ENCODE measurements at regions not wholly inside any gene's neighbourhood (a gene's known extent, or its start where the extent isn't known, plus 50 kb on each side); places are given as distances from the start of the nearest gene placed in this dataset.

DNA sequence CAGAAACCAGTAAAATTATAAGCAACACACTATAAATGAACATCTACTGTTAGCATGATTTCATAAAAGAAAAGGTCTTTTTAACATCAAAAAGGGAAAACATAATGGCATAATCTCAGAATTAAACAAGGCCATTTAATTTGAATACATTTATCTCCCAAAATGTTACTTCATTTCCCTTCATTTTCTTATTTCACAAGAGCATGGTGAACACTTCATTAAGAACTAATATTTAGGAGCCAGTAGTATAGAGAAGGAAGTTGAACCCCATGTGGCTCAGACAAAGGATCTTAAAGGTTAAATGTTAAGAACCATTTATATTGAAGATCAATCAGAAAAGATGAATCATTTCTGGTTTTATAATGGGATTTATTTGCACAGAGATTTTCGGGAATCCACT lies 981.7 kb downstream of the TTLL7 start:
- TF ChIP-seq, protein P1, sequence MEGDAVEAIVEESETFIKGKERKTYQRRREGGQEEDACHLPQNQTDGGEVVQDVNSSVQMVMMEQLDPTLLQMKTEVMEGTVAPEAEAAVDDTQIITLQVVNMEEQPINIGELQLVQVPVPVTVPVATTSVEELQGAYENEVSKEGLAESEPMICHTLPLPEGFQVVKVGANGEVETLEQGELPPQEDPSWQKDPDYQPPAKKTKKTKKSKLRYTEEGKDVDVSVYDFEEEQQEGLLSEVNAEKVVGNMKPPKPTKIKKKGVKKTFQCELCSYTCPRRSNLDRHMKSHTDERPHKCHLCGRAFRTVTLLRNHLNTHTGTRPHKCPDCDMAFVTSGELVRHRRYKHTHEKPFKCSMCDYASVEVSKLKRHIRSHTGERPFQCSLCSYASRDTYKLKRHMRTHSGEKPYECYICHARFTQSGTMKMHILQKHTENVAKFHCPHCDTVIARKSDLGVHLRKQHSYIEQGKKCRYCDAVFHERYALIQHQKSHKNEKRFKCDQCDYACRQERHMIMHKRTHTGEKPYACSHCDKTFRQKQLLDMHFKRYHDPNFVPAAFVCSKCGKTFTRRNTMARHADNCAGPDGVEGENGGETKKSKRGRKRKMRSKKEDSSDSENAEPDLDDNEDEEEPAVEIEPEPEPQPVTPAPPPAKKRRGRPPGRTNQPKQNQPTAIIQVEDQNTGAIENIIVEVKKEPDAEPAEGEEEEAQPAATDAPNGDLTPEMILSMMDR (IDR thresholded peaks at IDR 0.05), result no peak
- TF ChIP-seq POLR2AphosphoS5 (IDR thresholded peaks at IDR 0.05), result no peak
- TF ChIP-seq POLR2A (IDR thresholded peaks at IDR 0.05), result no peak
